Spleen (tissue), 7 donors: ENCODE measurements at regions not wholly inside any gene's neighbourhood (a gene's known extent, or its start where the extent isn't known, plus 50 kb on each side); places are given as distances from the start of the nearest gene placed in this dataset.

Experiments
- POLR2A ChIP-seq, 3 donors: fragments of 450-650 bp; IDR thresholded peaks; one replicate each; pipeline ENCODE4 v1.5.1; 2017; ENCODE audit warnings: antibody characterized with exemption in 3 of 3, mild to moderate bottlenecking in 1 of 3
- TF ChIP-seq, protein P1 (sequence below), 11 experiments: fragments of 200-600 bp in 7 of 11; fragments of 450-650 bp in 4 of 11; sonication (generic) in 4 of 11; IDR thresholded peaks in 8 of 11; conservative IDR thresholded peaks in 3 of 11; 1 replicate in 7 of 11; 2 replicates in 4 of 11; pipeline versions ENCODE4 v1.4.0 to v1.8.0; 2016 to 2021; ENCODE audit warnings: antibody characterized with exemption in 11 of 11, inconsistent platforms in 4 of 11, mild to moderate bottlenecking in 1 of 11
- donor health status: DM: no; HTN: no; CAD: no; lungs with moderate emphysema.
- donor health status: DM: no; HTN: no; CAD: no.
- donor health status: DM: no; HTN: no; CAD: no.

DNA sequence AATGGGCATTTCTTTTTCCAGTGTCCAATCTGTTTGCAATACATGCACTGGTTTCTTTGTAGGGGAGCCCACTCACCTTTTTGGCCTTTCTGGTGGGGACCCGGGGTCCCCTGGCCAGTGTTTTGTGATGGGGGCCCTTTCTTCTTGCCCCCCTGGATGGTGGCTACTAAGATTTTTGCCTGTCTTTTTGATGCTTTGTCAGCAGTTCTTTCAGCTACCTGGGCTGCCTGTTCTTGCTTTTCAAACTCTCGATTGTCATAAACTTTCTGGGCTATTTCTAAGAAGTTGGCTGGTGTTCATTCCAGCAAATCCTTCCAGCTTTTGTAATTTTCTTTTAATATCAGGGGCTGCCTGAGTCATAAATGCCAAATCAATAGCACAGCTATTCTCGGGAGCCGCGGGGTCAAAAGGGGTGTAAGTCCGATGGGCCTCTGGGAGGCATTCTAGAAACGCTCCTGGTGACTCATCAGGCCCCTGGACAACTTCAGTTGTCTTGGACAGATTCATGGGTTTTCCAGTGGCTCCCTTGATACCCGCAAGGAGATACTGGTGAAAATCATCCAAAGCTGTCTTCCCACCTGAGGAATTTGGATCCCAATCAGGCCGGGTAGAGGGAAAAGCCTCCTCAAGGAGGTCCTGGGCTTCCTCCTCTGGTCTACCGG, 79.0 kb downstream of the PRR15 start:
- TF ChIP-seq, protein P1, sequence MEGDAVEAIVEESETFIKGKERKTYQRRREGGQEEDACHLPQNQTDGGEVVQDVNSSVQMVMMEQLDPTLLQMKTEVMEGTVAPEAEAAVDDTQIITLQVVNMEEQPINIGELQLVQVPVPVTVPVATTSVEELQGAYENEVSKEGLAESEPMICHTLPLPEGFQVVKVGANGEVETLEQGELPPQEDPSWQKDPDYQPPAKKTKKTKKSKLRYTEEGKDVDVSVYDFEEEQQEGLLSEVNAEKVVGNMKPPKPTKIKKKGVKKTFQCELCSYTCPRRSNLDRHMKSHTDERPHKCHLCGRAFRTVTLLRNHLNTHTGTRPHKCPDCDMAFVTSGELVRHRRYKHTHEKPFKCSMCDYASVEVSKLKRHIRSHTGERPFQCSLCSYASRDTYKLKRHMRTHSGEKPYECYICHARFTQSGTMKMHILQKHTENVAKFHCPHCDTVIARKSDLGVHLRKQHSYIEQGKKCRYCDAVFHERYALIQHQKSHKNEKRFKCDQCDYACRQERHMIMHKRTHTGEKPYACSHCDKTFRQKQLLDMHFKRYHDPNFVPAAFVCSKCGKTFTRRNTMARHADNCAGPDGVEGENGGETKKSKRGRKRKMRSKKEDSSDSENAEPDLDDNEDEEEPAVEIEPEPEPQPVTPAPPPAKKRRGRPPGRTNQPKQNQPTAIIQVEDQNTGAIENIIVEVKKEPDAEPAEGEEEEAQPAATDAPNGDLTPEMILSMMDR (IDR thresholded peaks at IDR 0.05 in 8 of 11, conservative IDR thresholded peaks at IDR 0.05 in 3 of 11): no peak
- no peak for TF ChIP-seq POLR2A (IDR thresholded peaks at IDR 0.05)
